GM13976 (cell line): ENCODE measurements at regions not wholly inside any gene's neighbourhood (a gene's known extent, or its start where the extent isn't known, plus 50 kb on each side); places are given as distances from the start of the nearest gene placed in this dataset.

ENCODE experiments used
- DNase-seq: peaks from one replicate; pipeline ENCODE4 v3.0.0; 2012; ENCODE audit warnings: low spot score
- in situ Hi-C: fragments of 300-500 bp; cut with MboI; formaldehyde crosslinking; loops from one replicate; pipeline ENCODE4 v1.12.0; 2022; ENCODE audit warnings: low sequenced_read_pairs, mixed read lengths, inconsistent platforms; ENCODE audit not compliant: unreplicated experiment
- TF ChIP-seq, protein P1 (sequence below): IDR thresholded peaks from 2 replicates; pipeline ENCODE4 v1.5.1; 2012; ENCODE audit warnings: borderline replicate concordance, mild to moderate bottlenecking; ENCODE audit not compliant: insufficient read depth; ENCODE audit errors: extremely low read depth, missing control alignments, control extremely low read depth

DNA sequence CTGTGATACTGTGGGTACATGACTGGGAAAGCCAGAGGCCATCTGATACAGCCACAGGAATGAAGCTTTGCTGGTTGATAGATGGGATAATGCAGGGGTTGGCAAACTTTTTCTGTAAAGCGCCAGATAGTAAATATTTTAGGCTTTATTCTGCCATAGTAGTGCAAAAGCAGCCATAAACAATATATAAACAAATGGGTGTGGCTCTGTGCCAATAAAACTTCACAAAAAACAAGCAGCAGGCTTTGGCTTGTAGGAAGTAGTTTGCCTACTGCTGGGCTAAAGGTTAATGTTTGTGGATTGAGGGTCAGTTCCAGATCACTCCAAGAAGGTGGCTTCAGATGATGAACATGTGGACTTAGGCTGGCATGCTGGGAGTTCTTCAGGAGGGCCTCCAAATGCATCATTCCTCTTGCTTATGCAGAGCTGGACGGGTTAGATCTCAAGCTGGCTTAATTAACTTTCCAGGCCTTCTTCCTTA, 305.7 kb downstream of the RPLP1 start:
- in situ Hi-C loops: loop anchor here (25.0 kb wide), 1 partner anchor 329 kb away; the partner anchor contains the start of gene TLE3
- TF ChIP-seq, protein P1, sequence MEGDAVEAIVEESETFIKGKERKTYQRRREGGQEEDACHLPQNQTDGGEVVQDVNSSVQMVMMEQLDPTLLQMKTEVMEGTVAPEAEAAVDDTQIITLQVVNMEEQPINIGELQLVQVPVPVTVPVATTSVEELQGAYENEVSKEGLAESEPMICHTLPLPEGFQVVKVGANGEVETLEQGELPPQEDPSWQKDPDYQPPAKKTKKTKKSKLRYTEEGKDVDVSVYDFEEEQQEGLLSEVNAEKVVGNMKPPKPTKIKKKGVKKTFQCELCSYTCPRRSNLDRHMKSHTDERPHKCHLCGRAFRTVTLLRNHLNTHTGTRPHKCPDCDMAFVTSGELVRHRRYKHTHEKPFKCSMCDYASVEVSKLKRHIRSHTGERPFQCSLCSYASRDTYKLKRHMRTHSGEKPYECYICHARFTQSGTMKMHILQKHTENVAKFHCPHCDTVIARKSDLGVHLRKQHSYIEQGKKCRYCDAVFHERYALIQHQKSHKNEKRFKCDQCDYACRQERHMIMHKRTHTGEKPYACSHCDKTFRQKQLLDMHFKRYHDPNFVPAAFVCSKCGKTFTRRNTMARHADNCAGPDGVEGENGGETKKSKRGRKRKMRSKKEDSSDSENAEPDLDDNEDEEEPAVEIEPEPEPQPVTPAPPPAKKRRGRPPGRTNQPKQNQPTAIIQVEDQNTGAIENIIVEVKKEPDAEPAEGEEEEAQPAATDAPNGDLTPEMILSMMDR: no peak
- DNase-seq: no peak

GRCh38 chr15:69758810-69759790, 306.5 kb downstream of the RPLP1 start:
- DNase-seq: peak; percentile 44
- TF ChIP-seq, protein P1: no peak
- in situ Hi-C loops: loop anchor here (25.0 kb wide), 1 partner anchor 328 kb away; the partner anchor contains the start of gene TLE3

DNA sequence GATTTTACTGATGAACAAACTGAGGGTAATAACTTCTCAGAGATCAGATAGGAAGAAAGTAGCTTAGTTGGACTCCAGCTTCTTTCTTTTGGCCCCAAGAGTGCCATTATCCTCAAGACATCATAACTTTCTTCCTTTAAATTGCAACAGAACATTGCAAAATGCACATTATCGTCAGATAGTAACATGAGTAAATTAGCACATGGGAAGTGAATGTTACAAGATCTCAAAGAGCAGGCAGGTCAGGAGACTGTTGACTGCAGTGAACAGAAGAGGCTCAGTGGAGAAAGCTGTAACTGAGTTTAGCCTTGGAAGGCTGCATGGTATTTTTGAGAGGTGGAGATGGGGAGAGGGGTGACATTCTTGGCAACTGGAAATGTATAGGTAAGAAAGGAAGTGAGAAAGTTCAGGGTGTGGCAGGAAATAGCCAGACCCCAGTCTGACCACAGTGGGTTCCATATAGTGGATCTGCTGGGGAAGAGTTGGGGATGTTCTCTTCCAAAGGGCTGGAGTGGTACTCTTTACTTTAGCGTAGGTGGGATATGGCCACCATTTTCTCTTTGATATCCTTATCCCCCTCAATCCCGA, 307.7 kb downstream of the RPLP1 start:
- in situ Hi-C loops: loop anchor here (25.0 kb wide), 1 partner anchor 327 kb away; the partner anchor contains the start of gene TLE3
- TF ChIP-seq, protein P1: no peak
- no peak for DNase-seq

DNA sequence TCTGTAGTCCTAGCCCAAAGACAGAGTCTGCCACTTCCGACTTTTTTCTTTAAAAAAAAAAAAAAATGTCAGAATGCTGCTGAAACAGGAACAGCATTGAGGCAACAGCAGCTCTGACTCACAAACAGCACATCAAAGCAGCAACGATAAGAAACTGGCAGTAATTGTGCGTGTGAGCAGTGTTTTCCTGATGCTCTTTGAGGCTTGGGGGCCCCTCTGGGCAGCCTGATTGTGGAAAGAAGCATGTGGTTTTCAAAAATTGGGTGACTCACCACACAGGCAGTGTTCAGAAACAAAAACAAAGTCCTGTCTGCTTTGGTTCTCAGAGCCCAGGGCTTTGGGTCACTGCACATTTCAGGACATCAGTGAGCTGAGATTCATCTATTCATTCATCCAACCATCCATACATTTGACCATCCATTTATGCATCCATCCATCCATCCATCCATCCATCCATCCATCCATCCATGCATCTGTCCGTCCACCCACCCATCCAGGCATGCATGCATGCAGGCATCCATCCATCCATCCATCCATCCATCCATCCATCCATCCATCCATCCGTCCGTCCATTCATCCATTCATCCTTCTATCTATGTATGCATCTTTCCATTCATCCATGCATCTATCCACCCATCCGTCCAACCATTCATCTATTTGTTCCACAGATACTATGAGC, 308.4 kb downstream of the RPLP1 start:
- in situ Hi-C loops: loop anchor here (25.0 kb wide), 1 partner anchor 326 kb away; the partner anchor contains the start of gene TLE3
- TF ChIP-seq, protein P1: no peak
- DNase-seq: peak; percentile 51

DNA sequence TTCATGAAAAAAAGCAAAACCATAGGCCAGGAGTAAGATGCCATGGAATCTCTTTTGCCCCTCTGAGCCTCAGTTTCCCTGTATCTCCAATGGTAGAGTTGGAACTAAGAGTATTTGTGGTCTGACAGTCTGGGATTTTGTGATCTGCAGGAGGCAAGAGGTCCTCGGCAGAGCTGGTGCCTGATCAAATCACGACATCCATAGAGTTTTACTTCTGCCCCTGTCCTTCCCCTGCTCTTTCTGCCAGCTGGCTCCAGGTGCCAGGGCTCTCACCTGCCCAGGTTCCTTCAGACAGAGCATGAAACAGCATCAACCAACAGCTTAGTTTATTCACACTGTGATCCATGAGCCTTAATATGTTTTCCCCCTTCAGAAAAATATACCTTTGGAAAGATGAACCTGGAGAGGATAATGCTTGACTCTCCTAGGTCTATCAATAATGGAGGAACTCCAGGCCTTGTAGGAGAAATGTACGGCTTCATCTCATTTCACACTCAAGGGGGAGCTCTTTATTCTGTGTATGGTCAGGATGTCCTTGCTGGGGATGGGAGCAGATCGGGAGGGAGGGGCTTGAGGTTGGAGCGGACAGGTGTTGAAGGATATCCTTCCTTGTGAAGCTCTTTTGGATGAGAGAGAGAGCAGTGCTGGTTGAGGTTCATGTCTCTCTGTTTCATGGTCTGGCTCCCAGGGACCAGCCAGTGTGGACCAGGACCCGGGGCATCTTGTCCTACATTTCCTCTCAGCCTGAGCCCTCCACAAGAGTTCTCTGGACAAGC, 309.9 kb downstream of the RPLP1 start:
- in situ Hi-C loops: loop anchor here (25.0 kb wide), 1 partner anchor 325 kb away; the partner anchor contains the start of gene TLE3
- no peak for DNase-seq
- TF ChIP-seq, protein P1: no peak
